Neural progenitor cell (in vitro differentiated cells): ENCODE measurements at regions not wholly inside any gene's neighbourhood (a gene's known extent, or its start where the extent isn't known, plus 50 kb on each side); places are given as distances from the start of the nearest gene placed in this dataset.

Experiments used
- DNase-seq: peaks from one replicate; pipeline ENCODE4 v3.0.0-alpha.2; 2016; ENCODE audit warnings: low spot score
- H2AFZ ChIP-seq: fragments of 200-600 bp; sonication (generic); replicated peaks from 2 replicates; pipeline ENCODE4 v1.6.1; 2016; ENCODE audit warnings: antibody characterized with exemption
- H3F3A ChIP-seq: fragments of 200-600 bp; sonication (generic); 2 replicates; pipeline ENCODE4 v1.6.1; 2016; ENCODE audit warnings: antibody characterized with exemption, low read depth
- H3K27ac ChIP-seq: fragments of 200-600 bp; sonication (generic); 2 replicates; pipeline ENCODE4 v1.5.1; 2016; ENCODE audit warnings: mild to moderate bottlenecking
- H3K27me3 ChIP-seq: fragments of 200-600 bp; sonication (generic); 2 replicates; pipeline ENCODE4 v1.6.1; 2016; ENCODE audit warnings: mild to moderate bottlenecking, moderate library complexity
- H3K36me3 ChIP-seq: fragments of 200-600 bp; sonication (generic); 2 replicates; pipeline ENCODE4 v1.5.1; 2016
- H3K4me1 ChIP-seq: fragments of 200-600 bp; sonication (generic); 2 replicates; pipeline ENCODE4 v1.6.1; 2016; ENCODE audit warnings: mixed run types
- H3K4me2 ChIP-seq: fragments of 200-600 bp; sonication (generic); 2 replicates; pipeline ENCODE4 v1.6.1; 2016
- H3K4me3 ChIP-seq: fragments of 200-600 bp; sonication (generic); 2 replicates; pipeline ENCODE4 v1.5.1; 2016
- H3K79me2 ChIP-seq: fragments of 200-600 bp; sonication (generic); 2 replicates; pipeline ENCODE4 v1.6.1; 2016; ENCODE audit warnings: low read depth
- H3K9ac ChIP-seq: fragments of 200-600 bp; sonication (generic); 2 replicates; pipeline ENCODE4 v1.6.1; 2016
- H3K9me3 ChIP-seq: fragments of 200-600 bp; sonication (generic); 2 replicates; pipeline ENCODE4 v1.5.1; 2016; ENCODE audit warnings: low read depth
- H4K20me1 ChIP-seq: fragments of 200-600 bp; sonication (generic); 2 replicates; pipeline ENCODE4 v1.6.1; 2016; ENCODE audit warnings: low read depth
- H3K27ac Mint-ChIP-seq: 3 replicates; pipeline ENCODE4 v1.8.0; 2021; ENCODE audit warnings: mixed read lengths
- H3K27me3 Mint-ChIP-seq: 2 replicates; pipeline ENCODE4 v1.8.0; 2022; ENCODE audit warnings: low read depth, mild to moderate bottlenecking, inconsistent platforms, moderate library complexity, mixed read lengths; ENCODE audit not compliant: insufficient read depth
- H3K36me3 Mint-ChIP-seq: 3 replicates; pipeline ENCODE4 v1.8.0; 2021; ENCODE audit warnings: mixed read lengths
- H3K4me1 Mint-ChIP-seq: 3 replicates; pipeline ENCODE4 v1.8.0; 2021; ENCODE audit warnings: mixed read lengths
- H3K4me3 Mint-ChIP-seq: 3 replicates; pipeline ENCODE4 v1.8.0; 2021; ENCODE audit warnings: mild to moderate bottlenecking, moderate library complexity, mixed read lengths
- H3K9me3 Mint-ChIP-seq: 3 replicates; pipeline ENCODE4 v1.8.0; 2020; ENCODE audit warnings: mixed read lengths
- EZH2 ChIP-seq: fragments of 200-600 bp; sonication (generic); IDR thresholded peaks from 2 replicates; pipeline ENCODE4 v1.6.1; 2017; ENCODE audit warnings: antibody characterized with exemption, mild to moderate bottlenecking, moderate library complexity
- EZH2phosphoT487 ChIP-seq: fragments of 200-600 bp; sonication (generic); IDR thresholded peaks from 2 replicates; pipeline ENCODE4 v1.6.1; 2017; ENCODE audit warnings: antibody characterized with exemption
- TF ChIP-seq, protein P1 (sequence below): fragments of 200-600 bp; sonication (generic); IDR thresholded peaks from 2 replicates; pipeline ENCODE4 v1.5.1; 2017; ENCODE audit warnings: antibody characterized with exemption, mild to moderate bottlenecking

DNA sequence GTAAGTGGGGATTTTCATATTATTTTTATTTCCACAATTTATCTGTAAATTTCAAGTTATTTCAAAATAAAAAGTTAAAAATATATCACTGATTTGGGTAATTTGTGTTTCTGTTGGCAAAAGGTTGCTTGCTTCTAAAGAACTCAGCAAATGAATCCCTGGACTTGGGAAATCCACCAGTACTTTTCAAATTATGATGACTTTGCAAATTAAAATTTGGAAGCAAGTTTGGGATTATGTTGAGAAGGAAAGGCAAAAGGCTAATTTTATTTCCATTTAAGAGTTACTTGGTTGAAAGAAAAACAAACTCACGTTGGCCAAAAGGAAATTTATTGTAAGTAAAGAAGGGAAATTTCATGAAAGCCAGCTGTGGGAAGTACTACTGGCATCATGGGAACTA is 220.3 kb downstream of the MAP2K6 start:
- no peaks in the 10 kb centered on the region for H3F3A ChIP-seq
- Mint-ChIP-seq H3K27ac (no peak overlapping the region), H3K27me3 (peaks cover 3% of the 10 kb centered on the region), H3K9me3 (peaks cover 7% of the 10 kb centered on the region), H3K36me3 (no peaks in the 10 kb centered on the region), H3K4me3 (no peak overlapping the region), H3K4me1 (peaks cover 6% of the 10 kb centered on the region)
- peaks cover 10% of the 10 kb centered on the region for H3K4me1 ChIP-seq
- no peak overlapping the region for H3K27ac ChIP-seq
- DNase-seq: no peak
- H3K9ac ChIP-seq: no peak overlapping the region
- H3K9me3 ChIP-seq: no peaks in the 10 kb centered on the region
- TF ChIP-seq EZH2phosphoT487 (no peak), EZH2 (no peak)
- TF ChIP-seq, protein P1, sequence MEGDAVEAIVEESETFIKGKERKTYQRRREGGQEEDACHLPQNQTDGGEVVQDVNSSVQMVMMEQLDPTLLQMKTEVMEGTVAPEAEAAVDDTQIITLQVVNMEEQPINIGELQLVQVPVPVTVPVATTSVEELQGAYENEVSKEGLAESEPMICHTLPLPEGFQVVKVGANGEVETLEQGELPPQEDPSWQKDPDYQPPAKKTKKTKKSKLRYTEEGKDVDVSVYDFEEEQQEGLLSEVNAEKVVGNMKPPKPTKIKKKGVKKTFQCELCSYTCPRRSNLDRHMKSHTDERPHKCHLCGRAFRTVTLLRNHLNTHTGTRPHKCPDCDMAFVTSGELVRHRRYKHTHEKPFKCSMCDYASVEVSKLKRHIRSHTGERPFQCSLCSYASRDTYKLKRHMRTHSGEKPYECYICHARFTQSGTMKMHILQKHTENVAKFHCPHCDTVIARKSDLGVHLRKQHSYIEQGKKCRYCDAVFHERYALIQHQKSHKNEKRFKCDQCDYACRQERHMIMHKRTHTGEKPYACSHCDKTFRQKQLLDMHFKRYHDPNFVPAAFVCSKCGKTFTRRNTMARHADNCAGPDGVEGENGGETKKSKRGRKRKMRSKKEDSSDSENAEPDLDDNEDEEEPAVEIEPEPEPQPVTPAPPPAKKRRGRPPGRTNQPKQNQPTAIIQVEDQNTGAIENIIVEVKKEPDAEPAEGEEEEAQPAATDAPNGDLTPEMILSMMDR: no peak
- no peaks in the 10 kb centered on the region for H4K20me1 ChIP-seq
- H3K27me3 ChIP-seq: no peaks in the 10 kb centered on the region
- H3K4me2 ChIP-seq: no peak overlapping the region
- no peaks in the 10 kb centered on the region for H3K79me2 ChIP-seq
- no peak overlapping the region for H3K4me3 ChIP-seq
- H2AFZ ChIP-seq: no peak overlapping the region
- no peaks in the 10 kb centered on the region for H3K36me3 ChIP-seq

DNA sequence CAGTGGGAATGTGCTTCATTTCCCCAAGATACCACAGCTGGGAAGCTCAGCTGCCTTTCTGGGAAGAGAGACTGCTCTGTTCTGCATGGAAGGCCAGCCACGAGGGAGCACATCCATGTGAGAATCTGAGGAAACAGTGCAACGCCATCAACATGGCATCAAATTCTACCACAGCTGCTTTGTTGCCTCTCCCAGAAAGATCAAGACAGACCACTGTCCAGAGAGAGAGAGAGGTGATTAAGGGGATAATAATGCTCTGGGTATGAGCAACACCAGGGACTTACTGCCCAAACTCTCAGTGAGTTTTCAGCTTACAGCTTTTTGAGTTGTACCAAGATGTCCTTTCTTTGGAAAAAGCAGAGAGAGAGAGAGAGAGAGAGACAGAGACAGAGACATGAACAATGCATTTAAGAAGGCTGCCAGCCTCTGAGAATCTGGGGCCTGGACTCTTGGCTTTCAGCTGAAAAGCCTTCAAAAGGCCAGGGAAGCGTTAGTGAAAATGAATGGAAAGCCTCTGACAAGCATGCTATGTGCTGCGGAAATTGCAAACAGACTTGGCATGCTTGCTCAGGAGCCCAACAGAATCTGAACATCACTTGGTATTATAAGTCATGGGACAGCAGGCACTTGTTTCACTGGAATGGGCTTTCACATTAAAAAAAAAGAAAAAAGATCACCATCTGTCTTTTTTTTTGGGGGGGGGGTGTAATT is 223.1 kb downstream of the MAP2K6 start:
- no peaks in the 10 kb centered on the region for H3K79me2 ChIP-seq
- Mint-ChIP-seq H3K27ac (no peak overlapping the region), H3K9me3 (no peaks in the 10 kb centered on the region), H3K36me3 (no peaks in the 10 kb centered on the region), H3K4me1 (peaks cover 6% of the 10 kb centered on the region), H3K4me3 (no peak overlapping the region), H3K27me3 (no peaks in the 10 kb centered on the region)
- H3K4me3 ChIP-seq: no peak overlapping the region
- H3K27ac ChIP-seq: peak overlapping the region; percentile 25
- H4K20me1 ChIP-seq: no peaks in the 10 kb centered on the region
- peaks cover 10% of the 10 kb centered on the region for H3K4me1 ChIP-seq
- H3K27me3 ChIP-seq: no peaks in the 10 kb centered on the region
- no peaks in the 10 kb centered on the region for H3F3A ChIP-seq
- peak overlapping the region; percentile 82 for H2AFZ ChIP-seq
- TF ChIP-seq, protein P1: no peak
- TF ChIP-seq EZH2 (no peak), EZH2phosphoT487 (no peak)
- H3K36me3 ChIP-seq: no peaks in the 10 kb centered on the region
- DNase-seq: peak; percentile 43
- H3K9ac ChIP-seq: no peak overlapping the region
- H3K9me3 ChIP-seq: no peaks in the 10 kb centered on the region
- H3K4me2 ChIP-seq: peak overlapping the region; percentile 18

DNA sequence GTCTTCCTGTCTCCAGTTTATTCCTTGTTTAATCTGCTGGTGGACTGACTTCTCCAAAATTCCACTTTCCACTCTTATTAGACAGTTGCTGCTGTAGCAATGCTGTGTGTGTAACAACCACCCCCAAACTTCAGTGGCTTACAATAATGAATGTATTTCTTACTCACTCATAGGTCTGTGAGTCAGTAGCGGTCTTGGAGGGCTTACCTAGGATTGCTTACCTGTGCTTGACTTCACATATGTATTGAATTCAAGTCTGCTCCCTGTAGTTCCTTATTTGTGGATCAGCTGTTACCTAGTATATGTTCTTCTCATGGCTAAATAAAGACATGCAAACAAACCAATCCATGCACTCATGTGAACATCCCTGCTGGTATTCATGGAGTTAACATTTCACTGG is 224.6 kb downstream of the MAP2K6 start:
- no peaks in the 10 kb centered on the region for H3K36me3 Mint-ChIP-seq
- Histone ChIP-seq H3F3A (no peaks in the 10 kb centered on the region), H4K20me1 (no peaks in the 10 kb centered on the region), H3K27ac (no peak overlapping the region), H3K9me3 (no peaks in the 10 kb centered on the region), H3K36me3 (no peaks in the 10 kb centered on the region), H3K79me2 (no peaks in the 10 kb centered on the region), H3K9ac (no peak overlapping the region), H3K27me3 (no peaks in the 10 kb centered on the region), H3K4me2 (no peak overlapping the region), H3K4me1 (peaks cover 10% of the 10 kb centered on the region), H2AFZ (no peak overlapping the region), H3K4me3 (no peak overlapping the region)
- no peak overlapping the region for H3K27ac Mint-ChIP-seq
- H3K27me3 Mint-ChIP-seq: no peaks in the 10 kb centered on the region
- DNase-seq: no peak
- no peak for TF ChIP-seq EZH2phosphoT487
- TF ChIP-seq, protein P1: no peak
- no peak for TF ChIP-seq EZH2
- no peak overlapping the region for H3K4me3 Mint-ChIP-seq
- H3K4me1 Mint-ChIP-seq: peaks cover 6% of the 10 kb centered on the region
- H3K9me3 Mint-ChIP-seq: peaks cover 2% of the 10 kb centered on the region
